CD14-positive monocyte (primary cell): ENCODE measurements at regions not wholly inside any gene's neighbourhood (a gene's known extent, or its start where the extent isn't known, plus 50 kb on each side); places are given as distances from the start of the nearest gene placed in this dataset.

Experiments
- DNase-seq, 3 donors: peaks; one replicate each; pipeline ENCODE4 v3.0.0-alpha.2; 2011 to 2022
- H2AFZ ChIP-seq: 2 replicates; pipeline ENCODE4 v1.6.0; 2012; ENCODE audit warnings: mild to moderate bottlenecking, low read depth, low read length, inconsistent platforms; ENCODE audit not compliant: insufficient read depth, poor library complexity, severe bottlenecking
- H3K27ac ChIP-seq, 2 donors: 1 replicate in 1 of 2; 2 replicates in 1 of 2; pipeline ENCODE4 v1.5.1; 2012 to 2013; ENCODE audit warnings: low read length in 2 of 2, control low read depth in 1 of 2, inconsistent platforms in 1 of 2, low read depth in 1 of 2, mild to moderate bottlenecking in 1 of 2
- H3K27me3 ChIP-seq, 2 donors: one replicate each; pipeline versions ENCODE4 v1.6.0 to v1.6.1; 2011 to 2013; ENCODE audit warnings: low read length in 2 of 2; ENCODE audit not compliant: control insufficient read depth in 2 of 2, insufficient read depth in 2 of 2
- H3K36me3 ChIP-seq, 2 donors: replicated peaks in 1 of 2; 1 replicate in 1 of 2; 2 replicates in 1 of 2; pipeline versions ENCODE4 v1.5.1 to v1.6.1; 2012 to 2013; ENCODE audit warnings: low read length in 2 of 2, control low read depth in 1 of 2, inconsistent platforms in 1 of 2, mild to moderate bottlenecking in 1 of 2; ENCODE audit not compliant: insufficient read depth in 2 of 2, control insufficient read depth in 1 of 2
- H3K4me1 ChIP-seq, 2 donors: 1 replicate in 1 of 2; 2 replicates in 1 of 2; pipeline versions ENCODE4 v1.5.1 to v1.6.1; 2012 to 2013; ENCODE audit warnings: low read length in 2 of 2, control low read depth in 1 of 2, inconsistent platforms in 1 of 2, mild to moderate bottlenecking in 1 of 2, moderate library complexity in 1 of 2; ENCODE audit not compliant: insufficient read depth in 2 of 2, control insufficient read depth in 1 of 2
- H3K4me2 ChIP-seq: replicated peaks from 2 replicates; pipeline ENCODE3; 2012; ENCODE audit warnings: low read length, moderate library complexity, mild to moderate bottlenecking; ENCODE audit not compliant: poor library complexity, severe bottlenecking; ENCODE audit errors: extremely low read depth
- H3K4me3 ChIP-seq, 3 experiments: fragments of 200-600 bp in 1 of 3; sonication (generic) in 1 of 3; replicated peaks in 1 of 3; 1 replicate in 2 of 3; 2 replicates in 1 of 3; pipeline ENCODE4 v1.5.1; 2011 to 2013; ENCODE audit warnings: low read length in 3 of 3, mild to moderate bottlenecking in 3 of 3, control low read depth in 2 of 3, low read depth in 2 of 3, inconsistent platforms in 1 of 3, moderate library complexity in 1 of 3
- H3K79me2 ChIP-seq: 2 replicates; pipeline ENCODE4 v1.6.0; 2012; ENCODE audit warnings: mild to moderate bottlenecking, control low read depth, inconsistent platforms, low read length, moderate library complexity; ENCODE audit not compliant: insufficient read depth
- H3K9ac ChIP-seq: 2 replicates; pipeline ENCODE4 v1.6.0; 2017; ENCODE audit warnings: low read length, mild to moderate bottlenecking; ENCODE audit not compliant: insufficient read depth, poor library complexity, severe bottlenecking
- H3K9me3 ChIP-seq, 2 donors: replicated peaks in 1 of 2; 1 replicate in 1 of 2; 2 replicates in 1 of 2; pipeline versions ENCODE4 v1.5.1 to v1.6.1; 2012 to 2013; ENCODE audit warnings: low read length in 2 of 2, control low read depth in 1 of 2; ENCODE audit not compliant: control insufficient read depth in 1 of 2, insufficient read depth in 1 of 2
- H4K20me1 ChIP-seq: 2 replicates; pipeline ENCODE4 v1.6.0; 2012; ENCODE audit warnings: mild to moderate bottlenecking, low read length, control low read depth, moderate library complexity; ENCODE audit not compliant: insufficient read depth
- H3K27ac Mint-ChIP-seq, 7 donors: one replicate each; pipeline ENCODE4 v1.8.0; 2020; ENCODE audit warnings: mild to moderate bottlenecking in 7 of 7, mixed read lengths in 7 of 7, moderate library complexity in 6 of 7, inconsistent platforms in 2 of 7
- H3K27me3 Mint-ChIP-seq, 3 donors: one replicate each; pipeline ENCODE4 v1.8.0; 2021 to 2022; ENCODE audit warnings: low read depth in 3 of 3, mild to moderate bottlenecking in 3 of 3, mixed read lengths in 3 of 3, moderate library complexity in 3 of 3, inconsistent platforms in 1 of 3
- H3K36me3 Mint-ChIP-seq, 2 donors: one replicate each; pipeline ENCODE4 v1.8.0; 2020; ENCODE audit warnings: mixed read lengths in 2 of 2, inconsistent platforms in 1 of 2, mild to moderate bottlenecking in 1 of 2
- H3K4me1 Mint-ChIP-seq: one replicate; pipeline ENCODE4 v1.8.0; 2020; ENCODE audit warnings: mild to moderate bottlenecking, mixed read lengths
- H3K4me3 Mint-ChIP-seq, 2 donors: one replicate each; pipeline ENCODE4 v1.8.0; 2020; ENCODE audit warnings: mild to moderate bottlenecking in 2 of 2, mixed read lengths in 2 of 2, moderate library complexity in 1 of 2
- H3K9me3 Mint-ChIP-seq, 7 donors: one replicate each; pipeline ENCODE4 v1.8.0; 2020 to 2022; ENCODE audit warnings: mixed read lengths in 7 of 7, mild to moderate bottlenecking in 6 of 7, moderate library complexity in 6 of 7, inconsistent platforms in 2 of 7
- CTCF ChIP-seq: fragments of 200-600 bp; IDR thresholded peaks from one replicate; pipeline ENCODE4 v1.8.0; 2022; ENCODE audit warnings: antibody characterized with exemption, mild to moderate bottlenecking
- WGBS: methylation state at CpG from one replicate; pipeline ENCODE4 v1.1.5; 2013; ENCODE audit warnings: missing lambda C conversion rate; ENCODE audit not compliant: insufficient coverage; 5-methylcytosine and 5-hydroxymethylcytosine counted together
- intact Hi-C, 2 donors: fragments of 100-400 bp; cut with micrococcal nuclease; formaldehyde crosslinking; loops; one replicate each; pipeline versions ENCODE4 v1.15.0 to v1.15.1; 2023

DNA sequence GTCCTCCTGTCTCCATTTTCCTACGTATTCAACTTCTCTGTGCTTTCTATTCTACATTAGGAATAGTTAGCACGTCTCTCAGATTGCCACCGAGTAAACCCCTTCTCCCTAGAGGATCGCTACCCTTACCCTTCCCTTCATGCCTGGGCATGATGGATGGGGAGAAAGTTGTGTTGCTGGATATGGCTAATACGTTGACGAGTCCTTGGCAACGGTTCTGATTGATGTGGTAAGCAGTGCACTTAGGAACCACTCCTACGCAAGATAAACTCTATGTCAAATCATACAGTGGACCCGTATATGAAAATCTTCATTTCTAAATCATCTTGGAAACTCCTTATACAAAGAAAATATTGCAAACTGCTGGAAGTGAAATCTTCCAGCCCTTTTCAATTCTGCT, 224.5 kb downstream of the EFNB2 start:
- Mint-ChIP-seq H3K4me3 (no peak overlapping the region), H3K4me1 (no peaks in the 10 kb centered on the region), H3K27me3 (peaks cover 0 to 2% (median 0%) of the 10 kb centered on the region in 3 donors), H3K36me3 (no peaks in the 10 kb centered on the region), H3K27ac (no peak overlapping the region), H3K9me3 (peaks cover 0 to 12% (median 7%) of the 10 kb centered on the region in 7 donors)
- H3K4me1 ChIP-seq, result no peaks in the 10 kb centered on the region
- H3K36me3 ChIP-seq, result no peaks in the 10 kb centered on the region
- H3K27me3 ChIP-seq, result no peaks in the 10 kb centered on the region
- H3K9me3 ChIP-seq, result peaks cover 5 to 14% of the 10 kb centered on the region in 2 donors
- H4K20me1 ChIP-seq, result no peaks in the 10 kb centered on the region
- no peak overlapping the region for H3K4me2 ChIP-seq
- H3K79me2 ChIP-seq, result no peaks in the 10 kb centered on the region
- H2AFZ ChIP-seq, result no peak overlapping the region
- H3K9ac ChIP-seq, result no peak overlapping the region
- intact Hi-C loops, result no loop called here
- no CpG with 5 or more reads among the region's 9 CpGs for WGBS
- DNase-seq, result no peak
- H3K4me3 ChIP-seq, result no peak overlapping the region
- H3K27ac ChIP-seq, result no peak overlapping the region
- TF ChIP-seq CTCF, result no peak

DNA sequence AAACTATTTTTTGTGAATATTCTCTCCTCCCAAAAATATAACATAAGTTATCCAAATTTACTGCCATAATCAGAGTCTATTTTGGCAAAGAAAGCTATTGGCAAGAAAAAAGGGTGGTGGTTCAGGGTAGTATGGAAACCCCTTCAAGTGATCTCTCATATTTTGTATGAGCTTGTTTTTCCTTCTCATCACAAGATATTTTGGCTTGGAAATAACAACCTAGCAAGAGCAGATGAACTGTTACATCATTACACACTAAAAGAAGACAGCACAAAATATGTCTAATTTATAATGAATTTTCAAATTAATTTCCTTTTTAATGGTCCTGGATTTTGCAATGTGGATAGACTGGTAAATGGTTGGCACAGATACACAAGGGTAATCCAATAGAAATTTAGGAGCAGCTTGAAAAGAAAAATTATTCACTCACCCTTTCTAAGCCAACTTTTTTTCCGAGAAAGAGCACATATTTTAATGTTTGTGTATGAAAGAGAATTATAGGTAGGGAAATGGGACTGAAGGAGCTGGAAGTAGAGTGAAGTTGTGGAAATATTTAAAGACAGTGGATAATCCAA, 225.1 kb downstream of the EFNB2 start:
- no peaks in the 10 kb centered on the region for H3K27me3 ChIP-seq
- H3K9ac ChIP-seq, result no peak overlapping the region
- Mint-ChIP-seq H3K36me3 (no peaks in the 10 kb centered on the region), H3K9me3 (peaks cover 2 to 12% (median 7%) of the 10 kb centered on the region in 7 donors), H3K4me1 (no peaks in the 10 kb centered on the region), H3K4me3 (no peak overlapping the region), H3K27ac (no peak overlapping the region), H3K27me3 (peaks cover 0 to 2% (median 0%) of the 10 kb centered on the region in 3 donors)
- H3K36me3 ChIP-seq, result no peaks in the 10 kb centered on the region
- H3K27ac ChIP-seq, result no peak overlapping the region
- no peaks in the 10 kb centered on the region for H3K79me2 ChIP-seq
- H2AFZ ChIP-seq, result no peak overlapping the region
- no peak for TF ChIP-seq CTCF
- H4K20me1 ChIP-seq, result no peaks in the 10 kb centered on the region
- no peak overlapping the region for H3K4me3 ChIP-seq
- no CpG with 5 or more reads among the region's 1 CpG for WGBS
- intact Hi-C loops, result no loop called here
- H3K9me3 ChIP-seq, result peaks cover 5 to 14% of the 10 kb centered on the region in 2 donors
- no peak for DNase-seq
- no peaks in the 10 kb centered on the region for H3K4me1 ChIP-seq
- no peak overlapping the region for H3K4me2 ChIP-seq
